IMR-90 (cell line): ENCODE measurements at regions not wholly inside any gene's neighbourhood (a gene's known extent, or its start where the extent isn't known, plus 50 kb on each side); places are given as distances from the start of the nearest gene placed in this dataset.

Experiments
- ATAC-seq: fragments of 200-7000 bp; cut with Tn5 transposase; 2 replicates; pipeline ENCODE4 v1.9.1; 2020; ENCODE audit warnings: low read depth, mild to moderate bottlenecking, moderate library complexity
- BruUV-seq: library from RNA; stranded (reverse); fragments of 400-500 nt; replicated peaks from 2 replicates; lab custom pipeline; 2021; lab: Mats Ljungman, UMichigan
- CTCF ChIA-PET: fragments of 300-600 bp; formaldehyde crosslinking; extraction: SDS; loops from one replicate; lab custom pipeline; 2021; ENCODE audit warnings: antibody characterized with exemption; lab: Yijun Ruan, JAX
- POLR2A ChIA-PET: fragments of 300-600 bp; sonication (Branson Sonifier 250); formaldehyde crosslinking; loops from one replicate; lab custom pipeline; 2022; ENCODE audit warnings: antibody characterized with exemption; ENCODE audit not compliant: unreplicated experiment; lab: Charles Lee
- DNase-seq: peaks from one replicate; pipeline ENCODE4 v3.0.0; 2013
- H2AFZ ChIP-seq: replicated peaks from 2 replicates; pipeline ENCODE3; 2013; ENCODE audit warnings: low read length, mild to moderate bottlenecking; ENCODE audit not compliant: poor library complexity
- H2AK5ac ChIP-seq: 2 replicates; pipeline ENCODE4 v1.6.1; 2013; ENCODE audit warnings: low read depth, low read length, inconsistent platforms
- H2AK9ac ChIP-seq: replicated peaks from 2 replicates; pipeline ENCODE3; 2013; ENCODE audit warnings: mild to moderate bottlenecking, low read depth, low read length, moderate library complexity; ENCODE audit not compliant: poor library complexity
- H2BK120ac ChIP-seq: 2 replicates; pipeline ENCODE4 v1.6.1; 2013; ENCODE audit warnings: low read depth, low read length, inconsistent platforms
- H2BK15ac ChIP-seq: 3 replicates; pipeline ENCODE4 v1.6.1; 2013; ENCODE audit warnings: low read depth, low read length, inconsistent platforms
- H2BK20ac ChIP-seq: 2 replicates; pipeline ENCODE4 v1.6.1; 2013; ENCODE audit warnings: low read depth, mild to moderate bottlenecking, inconsistent platforms, low read length, moderate library complexity
- H2BK5ac ChIP-seq: 2 replicates; pipeline ENCODE4 v1.6.1; 2013; ENCODE audit warnings: mild to moderate bottlenecking, low read depth, low read length, inconsistent platforms; ENCODE audit not compliant: poor library complexity, severe bottlenecking
- H3K14ac ChIP-seq: replicated peaks from 2 replicates; pipeline ENCODE4 v1.6.1; 2013; ENCODE audit warnings: low read depth, low read length, inconsistent platforms
- H3K18ac ChIP-seq: 2 replicates; pipeline ENCODE4 v1.6.1; 2013; ENCODE audit warnings: low read depth, low read length, control low read depth
- H3K23ac ChIP-seq: 2 replicates; pipeline ENCODE4 v1.6.1; 2013; ENCODE audit warnings: low read depth, low read length, inconsistent platforms
- H3K27ac ChIP-seq: 2 replicates; pipeline ENCODE4 v1.5.1; 2013; ENCODE audit warnings: mild to moderate bottlenecking, control low read depth, low read length; ENCODE audit not compliant: insufficient read depth
- H3K27me3 ChIP-seq: 2 replicates; pipeline ENCODE4 v1.6.1; 2013; ENCODE audit warnings: low read length; ENCODE audit not compliant: control insufficient read depth, insufficient read depth
- H3K36me3 ChIP-seq: 2 replicates; pipeline ENCODE4 v1.6.1; 2013; ENCODE audit warnings: low read length, mixed read lengths; ENCODE audit not compliant: control insufficient read depth, insufficient read depth
- H3K4ac ChIP-seq: 2 replicates; pipeline ENCODE4 v1.6.1; 2013; ENCODE audit warnings: low read depth, low read length, inconsistent platforms
- H3K4me1 ChIP-seq: 2 replicates; pipeline ENCODE4 v1.6.1; 2013; ENCODE audit warnings: low read length, mixed read lengths; ENCODE audit not compliant: control insufficient read depth, insufficient read depth
- H3K4me2 ChIP-seq: 2 replicates; pipeline ENCODE4 v1.6.1; 2013; ENCODE audit warnings: low read depth, mild to moderate bottlenecking, control low read depth, low read length, moderate library complexity
- H3K4me3 ChIP-seq: 2 replicates; pipeline ENCODE4 v1.5.1; 2013; ENCODE audit warnings: low read depth, mild to moderate bottlenecking, control low read depth, low read length, moderate library complexity; ENCODE audit not compliant: insufficient read depth
- H3K56ac ChIP-seq: 2 replicates; pipeline ENCODE4 v1.6.1; 2013; ENCODE audit warnings: low read length, inconsistent platforms; ENCODE audit not compliant: insufficient read depth; ENCODE audit errors: extremely low read depth
- H3K79me1 ChIP-seq, 2 experiments: 2 replicates each; pipeline ENCODE4 v1.6.1; 2013; ENCODE audit warnings: low read length in 2 of 2, inconsistent platforms in 1 of 2, low read depth in 1 of 2
- H3K9ac ChIP-seq: 2 replicates; pipeline ENCODE4 v1.6.1; 2013; ENCODE audit warnings: low read depth, low read length, control low read depth
- H3K9me1 ChIP-seq: 2 replicates; pipeline ENCODE4 v1.6.1; 2013; ENCODE audit warnings: low read length, inconsistent platforms; ENCODE audit not compliant: insufficient read depth
- H3K9me3 ChIP-seq: 2 replicates; pipeline ENCODE4 v1.6.1; 2013; ENCODE audit warnings: low read length; ENCODE audit not compliant: control insufficient read depth, insufficient read depth
- H4K20me1 ChIP-seq: 2 replicates; pipeline ENCODE4 v1.6.1; 2013; ENCODE audit warnings: low read length, inconsistent platforms; ENCODE audit not compliant: insufficient read depth
- H4K5ac ChIP-seq: 2 replicates; pipeline ENCODE4 v1.6.1; 2013; ENCODE audit warnings: mild to moderate bottlenecking, low read depth, low read length, control low read depth
- H4K8ac ChIP-seq, 2 experiments: 2 replicates each; pipeline ENCODE4 v1.6.1; 2013; ENCODE audit warnings: low read depth in 2 of 2, low read length in 2 of 2, control low read depth in 1 of 2, inconsistent platforms in 1 of 2
- H4K91ac ChIP-seq: 2 replicates; pipeline ENCODE4 v1.6.1; 2013; ENCODE audit warnings: low read depth, low read length, inconsistent platforms; ENCODE audit not compliant: insufficient read depth
- BHLHE40 ChIP-seq: fragments of 150-350 bp; IDR thresholded peaks from 2 replicates; pipeline ENCODE4 v1.6.1; 2016; ENCODE audit warnings: mild to moderate bottlenecking, low read depth, low read length
- CEBPB ChIP-seq: IDR thresholded peaks from 2 replicates; pipeline ENCODE4 v1.6.1; 2012; ENCODE audit warnings: low read depth, low read length, improper control_type of control experiment
- CHD1 ChIP-seq: IDR thresholded peaks from 2 replicates; pipeline ENCODE4 v1.6.1; 2012; ENCODE audit warnings: low read depth, low read length, improper control_type of control experiment
- ELK1 ChIP-seq: fragments of 150-350 bp; IDR thresholded peaks from 2 replicates; pipeline ENCODE4 v1.6.1; 2016; ENCODE audit warnings: low read depth, mild to moderate bottlenecking, low read length, moderate library complexity, borderline replicate concordance
- FOS ChIP-seq: fragments of 150-350 bp; IDR thresholded peaks from 2 replicates; pipeline ENCODE4 v1.6.1; 2016; ENCODE audit warnings: low read depth, low read length
- MAFK ChIP-seq: IDR thresholded peaks from 2 replicates; pipeline ENCODE4 v1.6.1; 2012; ENCODE audit warnings: low read depth, low read length, improper control_type of control experiment
- MAZ ChIP-seq: IDR thresholded peaks from 2 replicates; pipeline ENCODE4 v1.6.1; 2012; ENCODE audit warnings: low read depth, mild to moderate bottlenecking, low read length, improper control_type of control experiment, moderate library complexity, borderline replicate concordance
- MXI1 ChIP-seq: IDR thresholded peaks from 2 replicates; pipeline ENCODE4 v1.6.1; 2012; ENCODE audit warnings: low read depth, mild to moderate bottlenecking, low read length, moderate library complexity, borderline replicate concordance
- NFE2L2 ChIP-seq: fragments of 150-350 bp; IDR thresholded peaks from 2 replicates; pipeline ENCODE4 v1.6.1; 2016; ENCODE audit warnings: low read depth, mild to moderate bottlenecking, low read length
- POLR2A ChIP-seq: IDR thresholded peaks from 2 replicates; pipeline ENCODE4 v1.6.1; 2012; ENCODE audit warnings: mild to moderate bottlenecking, low read depth, low read length
- RCOR1 ChIP-seq: IDR thresholded peaks from 2 replicates; pipeline ENCODE4 v1.6.1; 2012; ENCODE audit warnings: mild to moderate bottlenecking, low read length, improper control_type of control experiment; ENCODE audit not compliant: insufficient replicate concordance
- RFX5 ChIP-seq: IDR thresholded peaks from 2 replicates; pipeline ENCODE4 v1.8.0; 2012; ENCODE audit warnings: low read depth, mild to moderate bottlenecking, low read length, moderate library complexity
- SMC3 ChIP-seq: fragments of 150-350 bp; IDR thresholded peaks from 2 replicates; pipeline ENCODE4 v1.6.1; 2016; ENCODE audit warnings: low read depth, mild to moderate bottlenecking, antibody characterized with exemption, low read length, moderate library complexity
- USF2 ChIP-seq: fragments of 150-350 bp; IDR thresholded peaks from 2 replicates; pipeline ENCODE4 v1.6.1; 2017; ENCODE audit warnings: mild to moderate bottlenecking, antibody characterized with exemption, low read length, low read depth
- WGBS, 2 experiments: methylation state at CpG; one replicate each; pipeline versions ENCODE4 v1.1.5 to v1.1.7; 2013; ENCODE audit warnings: missing lambda C conversion rate in 2 of 2; ENCODE audit not compliant: insufficient read length in 1 of 2; ENCODE audit errors: extremely low coverage in 2 of 2; 5-methylcytosine and 5-hydroxymethylcytosine counted together
- dilution Hi-C: fragments of 300-500 bp; cut with HindIII; formaldehyde crosslinking; loops from one replicate; pipeline ENCODE4 v1.14.3; 2018; ENCODE audit warnings: low sequenced_read_pairs; ENCODE audit not compliant: unreplicated experiment
- in situ Hi-C: fragments of 300-500 bp; cut with MboI; formaldehyde crosslinking; loops from 3 replicates; pipeline ENCODE4 v1.14.3; 2019; ENCODE audit warnings: low sequenced_read_pairs, inconsistent platforms, mixed read lengths
- intact Hi-C: fragments of 100-400 bp; cut with micrococcal nuclease; formaldehyde crosslinking; loops from 2 replicates; pipeline ENCODE4 v1.10.0; 2022

- Histone ChIP-seq H3K4me1 (no peaks in the 10 kb centered on the region), H2AK9ac (no peak overlapping the region), H2BK15ac (no peak overlapping the region), H2AFZ (no peak overlapping the region), H4K20me1 (no peaks in the 10 kb centered on the region), H3K4me2 (peak overlapping the region; percentile 37; the same call in 1 of the 2 replicates), H3K79me1 (no peaks in the 10 kb centered on the region), H3K4ac (no peak overlapping the region), H3K18ac (no peak overlapping the region; the same call in 1 of the 2 replicates), H4K91ac (no peak overlapping the region), H3K14ac (no peak overlapping the region), H2AK5ac (no peak overlapping the region), H3K23ac (no peak overlapping the region), H2BK120ac (no peak overlapping the region), H4K8ac (no peak overlapping the region), H3K9me1 (peaks cover 5% of the 10 kb centered on the region), H2BK5ac (no peak overlapping the region), H2BK20ac (no peak overlapping the region), H3K9ac (no peak overlapping the region), H3K27me3 (no peaks in the 10 kb centered on the region), H3K36me3 (no peaks in the 10 kb centered on the region), H3K56ac (no peak overlapping the region), H3K27ac (no peak overlapping the region), H3K4me3 (no peak overlapping the region), H3K9me3 (no peaks in the 10 kb centered on the region), H4K5ac (no peak overlapping the region)
- DNase-seq = peak; percentile 79
- no peak for ATAC-seq
- TF ChIP-seq MAFK = no peak
- TF ChIP-seq CHD1 = no peak
- TF ChIP-seq SMC3 = no peak
- TF ChIP-seq ELK1 = no peak
- TF ChIP-seq CEBPB = no peak
- TF ChIP-seq MAZ = no peak
- no peak for TF ChIP-seq POLR2A
- TF ChIP-seq FOS = no peak
- TF ChIP-seq NFE2L2 = no peak
- no peak for TF ChIP-seq USF2
- no peak for TF ChIP-seq RFX5
- TF ChIP-seq MXI1 = no peak
- TF ChIP-seq BHLHE40 = no peak
- TF ChIP-seq RCOR1 = no peak
- WGBS, 2 experiments = 80% methylated on average over 1 of the region's 7 CpGs; no CpG with 5 or more reads in 1 of the 2 experiments
- BruUV-seq = no TSS peak
- POLR2A ChIA-PET = no interaction called here
- CTCF ChIA-PET = no interaction called here
- intact Hi-C loops = no loop called here
- dilution Hi-C loops = no loop called here
- in situ Hi-C loops = no loop called here
Measured at GRCh38 chr10:4546500-4546899, 279.5 kb upstream of the AKR1E2 start.
